ENCODE measurements at regions not wholly inside any gene's neighbourhood (a gene's known extent, or its start where the extent isn't known, plus 50 kb on each side); places are given as distances from the start of the nearest gene placed in this dataset.
A peak's percentile ranks its signal among the peaks of the same experiment; 100 is the strongest.

DNA sequence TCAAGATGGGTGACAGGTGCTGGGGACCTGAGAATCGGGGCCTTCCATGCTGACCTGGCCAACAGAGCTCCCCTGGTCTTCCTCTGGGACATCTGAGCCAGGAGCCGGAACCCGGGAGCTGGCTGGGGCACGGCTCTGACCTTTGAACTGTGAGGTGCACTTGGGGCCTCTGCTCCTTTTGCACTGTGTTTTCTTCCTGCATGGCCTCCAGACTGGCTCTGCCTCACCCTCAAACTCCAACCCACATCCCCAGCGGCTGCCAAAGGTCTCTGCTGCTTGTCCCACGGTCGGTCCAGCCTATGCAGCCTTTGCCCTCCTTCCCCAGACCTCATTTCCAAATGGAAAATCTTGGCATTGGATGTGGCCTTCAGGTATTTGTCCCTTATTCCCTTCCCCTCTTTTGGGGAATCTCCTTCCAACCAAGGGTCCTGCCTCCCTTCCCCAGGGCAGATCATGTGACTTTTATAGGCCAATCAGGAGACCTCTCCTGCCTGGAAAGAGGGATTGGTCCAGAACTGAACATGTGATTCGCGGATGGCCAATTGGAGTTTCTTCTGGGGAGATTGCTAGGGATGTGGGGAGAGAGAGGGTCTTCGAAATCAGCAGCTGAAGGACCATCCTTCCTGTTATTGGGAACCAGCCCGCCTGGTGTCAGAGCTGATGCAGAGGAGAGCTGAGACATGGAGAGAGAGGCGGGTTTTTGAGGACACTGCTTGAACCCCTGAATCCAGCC, 117.9 kb downstream of the CYLD start:
- H3K4me1 Mint-ChIP-seq: peaks cover 25% of the 10 kb centered on the region
- peaks cover 5% of the 10 kb centered on the region for H3K27me3 Mint-ChIP-seq (ENCODE audit: low read depth, poor library complexity)
- DNase-seq: no peak
- H3K36me3 Mint-ChIP-seq (ENCODE audit: low read depth): no peaks in the 10 kb centered on the region
- H3K4me3 Mint-ChIP-seq: no peak overlapping the region
- H3K27ac Mint-ChIP-seq: no peak overlapping the region
- H3K9me3 Mint-ChIP-seq: no peaks in the 10 kb centered on the region
- TF ChIP-seq, protein P1, sequence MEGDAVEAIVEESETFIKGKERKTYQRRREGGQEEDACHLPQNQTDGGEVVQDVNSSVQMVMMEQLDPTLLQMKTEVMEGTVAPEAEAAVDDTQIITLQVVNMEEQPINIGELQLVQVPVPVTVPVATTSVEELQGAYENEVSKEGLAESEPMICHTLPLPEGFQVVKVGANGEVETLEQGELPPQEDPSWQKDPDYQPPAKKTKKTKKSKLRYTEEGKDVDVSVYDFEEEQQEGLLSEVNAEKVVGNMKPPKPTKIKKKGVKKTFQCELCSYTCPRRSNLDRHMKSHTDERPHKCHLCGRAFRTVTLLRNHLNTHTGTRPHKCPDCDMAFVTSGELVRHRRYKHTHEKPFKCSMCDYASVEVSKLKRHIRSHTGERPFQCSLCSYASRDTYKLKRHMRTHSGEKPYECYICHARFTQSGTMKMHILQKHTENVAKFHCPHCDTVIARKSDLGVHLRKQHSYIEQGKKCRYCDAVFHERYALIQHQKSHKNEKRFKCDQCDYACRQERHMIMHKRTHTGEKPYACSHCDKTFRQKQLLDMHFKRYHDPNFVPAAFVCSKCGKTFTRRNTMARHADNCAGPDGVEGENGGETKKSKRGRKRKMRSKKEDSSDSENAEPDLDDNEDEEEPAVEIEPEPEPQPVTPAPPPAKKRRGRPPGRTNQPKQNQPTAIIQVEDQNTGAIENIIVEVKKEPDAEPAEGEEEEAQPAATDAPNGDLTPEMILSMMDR (IDR thresholded peaks at IDR 0.05): no peak

- H3K27me3 Mint-ChIP-seq (ENCODE audit: low read depth, poor library complexity): peaks cover 5% of the 10 kb centered on the region
- no peak for DNase-seq
- no peak overlapping the region for H3K27ac Mint-ChIP-seq
- TF ChIP-seq, protein P1 (IDR thresholded peaks at IDR 0.05): no peak
- no peaks in the 10 kb centered on the region for H3K36me3 Mint-ChIP-seq (ENCODE audit: low read depth)
- H3K4me1 Mint-ChIP-seq: peaks cover 25% of the 10 kb centered on the region
- no peak overlapping the region for H3K4me3 Mint-ChIP-seq
- no peaks in the 10 kb centered on the region for H3K9me3 Mint-ChIP-seq
These were observed 117.2 kb downstream of the CYLD start for GRCh38 chr16:50858877-50859627.

GRCh38 chr16:50858376-50858775, 116.5 kb downstream of the CYLD start:
- Mint-ChIP-seq H3K27me3 (ENCODE audit: low read depth, poor library complexity) (peaks cover 5% of the 10 kb centered on the region), H3K4me3 (no peak overlapping the region), H3K27ac (no peak overlapping the region), H3K36me3 (ENCODE audit: low read depth) (no peaks in the 10 kb centered on the region), H3K4me1 (peaks cover 20% of the 10 kb centered on the region), H3K9me3 (no peaks in the 10 kb centered on the region)
- TF ChIP-seq, protein P1 (IDR thresholded peaks at IDR 0.05): no peak
- DNase-seq: no peak

DNA sequence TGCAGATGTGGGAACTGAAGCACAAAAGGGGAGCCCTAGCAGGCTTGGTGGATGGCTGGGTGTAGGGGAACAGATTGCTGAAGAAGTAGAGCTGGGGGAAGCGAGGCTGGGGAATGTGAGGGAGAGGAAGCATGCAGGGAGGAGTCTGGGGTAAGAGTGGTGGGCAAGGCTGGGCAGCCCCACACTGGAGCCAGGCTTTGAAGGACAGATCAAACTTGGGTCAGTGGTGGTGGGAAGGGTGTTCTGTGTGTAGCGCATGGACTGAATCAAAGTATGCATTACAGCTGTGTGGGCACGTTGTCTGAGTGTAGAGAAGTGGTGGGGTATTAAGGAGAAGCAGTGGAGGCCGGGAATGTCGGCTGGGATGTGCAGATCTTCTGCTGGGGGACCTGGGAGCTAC, 116.0 kb downstream of the CYLD start:
- DNase-seq: no peak
- Mint-ChIP-seq H3K36me3 (ENCODE audit: low read depth) (no peaks in the 10 kb centered on the region), H3K27me3 (ENCODE audit: low read depth, poor library complexity) (peaks cover 5% of the 10 kb centered on the region), H3K4me1 (peaks cover 20% of the 10 kb centered on the region), H3K27ac (peak overlapping the region; percentile 3), H3K4me3 (no peak overlapping the region), H3K9me3 (no peaks in the 10 kb centered on the region)
- TF ChIP-seq, protein P1 (IDR thresholded peaks at IDR 0.05): no peak

GRCh38 chr16:50856991-50857390, 115.1 kb downstream of the CYLD start:
- H3K4me1 Mint-ChIP-seq: peaks cover 16% of the 10 kb centered on the region
- no peaks in the 10 kb centered on the region for H3K36me3 Mint-ChIP-seq (ENCODE audit: low read depth)
- TF ChIP-seq, protein P1 (IDR thresholded peaks at IDR 0.05): no peak
- no peaks in the 10 kb centered on the region for H3K9me3 Mint-ChIP-seq
- H3K27me3 Mint-ChIP-seq (ENCODE audit: low read depth, poor library complexity): peaks cover 5% of the 10 kb centered on the region
- no peak for DNase-seq
- H3K4me3 Mint-ChIP-seq: no peak overlapping the region
- no peak overlapping the region for H3K27ac Mint-ChIP-seq

All from nephron progenitor cell (in vitro differentiated cells).